ENCODE measurements at regions not wholly inside any gene's neighbourhood (a gene's known extent, or its start where the extent isn't known, plus 50 kb on each side); places are given as distances from the start of the nearest gene placed in this dataset.

- TF ChIP-seq ATF2 (CRISPR knock-in tag; IDR thresholded peaks at IDR 0.05; ENCODE audit: borderline replicate concordance, low read depth) (no peak), GRHL2 (CRISPR knock-in tag; IDR thresholded peaks at IDR 0.05; ENCODE audit: insufficient replicate concordance, severe bottlenecking) (no peak), SP1 (CRISPR knock-in tag; conservative IDR thresholded peaks at IDR 0.05) (no peak), MAX (CRISPR knock-in tag; IDR thresholded peaks at IDR 0.05) (no peak), ATF6 (CRISPR knock-in tag; IDR thresholded peaks at IDR 0.05) (no peak), CTCF (IDR thresholded peaks at IDR 0.05) (no peak)
Observed at GRCh38 chr15:69861331-69862171, 236.2 kb downstream of the TLE3 start.

Data from WTC11 (cell line).